Aorta (tissue), 5 donors: ENCODE measurements at regions not wholly inside any gene's neighbourhood (a gene's known extent, or its start where the extent isn't known, plus 50 kb on each side); places are given as distances from the start of the nearest gene placed in this dataset.

Experiments used
- ATAC-seq: fragments of 200-7000 bp; cut with Tn5 transposase; one replicate; pipeline ENCODE4 v1.9.1; 2022; ENCODE audit warnings: moderate library complexity; ENCODE audit not compliant: low FRiP score
- DNase-seq, 2 donors: peaks; one replicate each; pipeline ENCODE4 v3.0.0-alpha.2; 2020
- H3K27ac ChIP-seq, 2 donors: one replicate each; pipeline ENCODE4 v1.5.1; 2013; ENCODE audit warnings: low read length in 2 of 2, mild to moderate bottlenecking in 2 of 2, moderate library complexity in 2 of 2, control low read depth in 1 of 2, inconsistent platforms in 1 of 2, low read depth in 1 of 2
- H3K27me3 ChIP-seq, 2 donors: one replicate each; pipeline ENCODE4 v1.6.1; 2013; ENCODE audit warnings: control low read depth in 1 of 2, low read length in 1 of 2, mild to moderate bottlenecking in 1 of 2, moderate library complexity in 1 of 2; ENCODE audit not compliant: insufficient read depth in 2 of 2, control insufficient read depth in 1 of 2
- H3K36me3 ChIP-seq, 2 donors: one replicate each; pipeline ENCODE4 v1.6.1; 2013; ENCODE audit warnings: control low read depth in 1 of 2, low read length in 1 of 2, mild to moderate bottlenecking in 1 of 2; ENCODE audit not compliant: insufficient read depth in 2 of 2, control insufficient read depth in 1 of 2
- H3K4me1 ChIP-seq, 2 donors: one replicate each; pipeline ENCODE4 v1.6.1; 2013; ENCODE audit warnings: low read length in 2 of 2, control low read depth in 1 of 2, mild to moderate bottlenecking in 1 of 2, moderate library complexity in 1 of 2; ENCODE audit not compliant: insufficient read depth in 2 of 2, control insufficient read depth in 1 of 2
- H3K4me3 ChIP-seq, 2 donors: one replicate each; pipeline ENCODE4 v1.5.1; 2013; ENCODE audit warnings: low read length in 2 of 2, control low read depth in 1 of 2, mild to moderate bottlenecking in 1 of 2
- H3K9me3 ChIP-seq: one replicate; pipeline ENCODE4 v1.6.1; 2013; ENCODE audit warnings: mild to moderate bottlenecking, low read length; ENCODE audit not compliant: control insufficient read depth
- WGBS, 2 donors: extraction: QIAGEN DNeasy Blood & Tissue Kit; methylation state at CpG; one replicate each; pipeline ENCODE4 v1.1.7; 2013; 5-methylcytosine and 5-hydroxymethylcytosine counted together
- intact Hi-C, 2 donors: fragments of 100-400 bp; cut with DNase I; formaldehyde crosslinking; loops; one replicate each; pipeline versions ENCODE4 v1.14.2 to v1.15.0; 2022
- donor health status: healthy with polysubstance abuse.
- donor health status: Bipolar disorder and iron deficiency.
- donor health status: DM: no; HTN: no; CAD: no.
- donor health status: DM: no; HTN: no; CAD: no.
- donor health status: DM: yes; HTN: yes; CAD: no.

DNA sequence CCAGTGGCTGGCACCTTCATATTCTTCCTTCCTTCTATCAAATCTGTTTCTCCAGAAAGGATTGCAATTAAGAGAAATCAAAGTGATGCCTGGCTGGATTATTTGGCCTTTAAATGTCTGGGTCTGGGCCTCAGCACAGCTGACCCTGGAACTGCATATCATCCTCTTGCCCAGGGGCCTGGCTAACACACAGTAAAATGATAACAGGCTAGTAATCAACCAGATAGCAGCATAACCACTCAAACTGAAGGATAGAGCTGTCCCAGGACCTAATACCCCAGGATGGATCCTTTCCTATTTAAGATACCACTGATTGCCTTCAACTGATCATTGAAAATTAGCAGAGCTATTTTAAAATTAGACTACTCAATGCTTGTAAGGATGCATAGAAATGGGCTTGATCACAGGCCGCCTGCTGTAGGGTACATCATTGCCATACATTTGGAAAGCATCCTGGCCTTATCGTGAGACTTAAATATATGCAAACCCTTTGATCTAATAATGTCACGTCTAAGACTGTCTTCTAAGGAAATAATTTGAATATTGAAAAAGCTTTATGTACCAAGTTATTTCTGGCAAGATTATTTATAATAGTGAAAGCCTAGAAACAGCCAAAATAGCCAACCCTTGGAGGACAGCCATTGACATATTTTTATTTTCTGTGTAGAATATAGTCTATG lies 144.0 kb upstream of the CHST15 start:
- 38 to 41% methylated on average over 3 of the region's 3 CpGs for WGBS, 2 donors
- Histone ChIP-seq H3K4me1 (no peaks in the 10 kb centered on the region), H3K9me3 (no peaks in the 10 kb centered on the region), H3K36me3 (no peaks in the 10 kb centered on the region), H3K27ac (no peak overlapping the region), H3K27me3 (no peaks in the 10 kb centered on the region), H3K4me3 (no peak overlapping the region)
- intact Hi-C loops: no loop called here
- DNase-seq (no peak), ATAC-seq (no peak)

DNA sequence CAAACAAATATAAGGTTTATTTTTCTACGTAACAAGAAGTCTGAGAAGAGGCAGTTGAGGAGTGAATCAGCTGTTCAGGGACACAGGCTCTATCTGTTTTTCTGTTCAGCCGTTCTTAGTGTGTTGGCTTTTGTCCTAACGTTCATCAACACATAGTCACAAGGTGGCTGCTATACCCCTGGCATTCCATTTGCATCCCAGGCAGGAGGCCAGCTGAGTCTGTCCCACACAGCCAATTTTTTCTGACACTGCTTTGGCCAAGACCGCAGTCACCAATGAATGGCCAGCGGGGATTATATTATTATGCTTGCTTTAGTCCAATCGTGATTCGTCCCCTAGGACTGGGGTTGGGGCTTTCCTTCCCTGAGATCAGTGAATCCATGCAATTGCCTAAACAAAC lies 143.4 kb upstream of the CHST15 start:
- Histone ChIP-seq H3K27me3 (no peaks in the 10 kb centered on the region), H3K27ac (no peak overlapping the region), H3K4me3 (no peak overlapping the region), H3K36me3 (no peaks in the 10 kb centered on the region), H3K4me1 (no peaks in the 10 kb centered on the region), H3K9me3 (no peaks in the 10 kb centered on the region)
- WGBS, 2 donors: 23 to 31% methylated on average over 7 of the region's 7 CpGs
- DNase-seq (peak in 1 of 2 donors; percentile 44), ATAC-seq (no peak)
- intact Hi-C loops: no loop called here

DNA sequence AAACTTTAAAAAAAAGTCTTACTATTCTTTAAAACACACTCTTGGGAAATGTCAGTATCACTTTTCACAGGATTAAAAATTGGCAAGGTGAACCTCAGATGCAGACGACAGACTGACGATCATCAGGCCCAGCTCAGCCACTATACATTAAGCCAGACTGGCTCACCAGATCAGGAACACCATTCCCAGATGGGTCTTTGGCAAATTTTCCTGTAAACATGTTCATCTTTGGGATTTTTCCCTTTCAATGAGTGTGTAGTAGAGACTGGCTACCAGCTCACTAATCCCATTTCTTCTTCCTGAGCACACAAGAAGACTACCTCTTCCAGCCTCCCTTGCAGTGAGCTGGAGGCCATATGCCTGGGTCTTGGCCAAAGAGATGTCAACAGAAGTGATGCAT lies 142.7 kb upstream of the CHST15 start:
- Histone ChIP-seq H3K4me3 (no peak overlapping the region), H3K4me1 (no peaks in the 10 kb centered on the region), H3K36me3 (no peaks in the 10 kb centered on the region), H3K27ac (no peak overlapping the region), H3K9me3 (no peaks in the 10 kb centered on the region), H3K27me3 (no peaks in the 10 kb centered on the region)
- whole genome bisulfite sequencing, 2 donors: 75 to 85% methylated on average over 2 of the region's 2 CpGs
- no peak for DNase-seq
- ATAC-seq: no peak
- intact Hi-C loops: no loop called here

DNA sequence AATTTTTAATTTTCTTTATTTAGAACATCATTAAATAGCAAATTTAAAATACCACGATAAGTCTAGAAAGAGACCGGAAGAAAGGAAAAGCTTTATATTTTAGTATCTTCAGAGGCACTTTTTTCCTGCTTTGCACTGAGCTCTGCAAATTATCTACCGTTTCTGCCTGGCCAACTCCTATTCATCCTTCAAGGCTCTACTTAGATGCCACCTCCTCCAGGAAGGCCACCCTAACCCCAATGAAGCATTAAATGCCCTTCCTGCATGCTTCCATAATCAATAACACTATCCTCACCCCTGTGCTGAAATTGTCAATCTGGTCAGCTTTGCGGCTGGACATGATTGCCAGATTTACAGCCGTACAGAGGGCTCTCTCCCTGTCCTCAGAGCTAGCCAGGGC lies 141.8 kb upstream of the CHST15 start:
- Histone ChIP-seq H3K4me1 (no peaks in the 10 kb centered on the region), H3K27ac (no peak overlapping the region), H3K9me3 (no peaks in the 10 kb centered on the region), H3K27me3 (no peaks in the 10 kb centered on the region), H3K4me3 (no peak overlapping the region), H3K36me3 (no peaks in the 10 kb centered on the region)
- 94 to 97% methylated on average over 5 of the region's 5 CpGs for whole genome bisulfite sequencing, 2 donors
- DNase-seq (no peak), ATAC-seq (no peak)
- intact Hi-C loops: no loop called here

DNA sequence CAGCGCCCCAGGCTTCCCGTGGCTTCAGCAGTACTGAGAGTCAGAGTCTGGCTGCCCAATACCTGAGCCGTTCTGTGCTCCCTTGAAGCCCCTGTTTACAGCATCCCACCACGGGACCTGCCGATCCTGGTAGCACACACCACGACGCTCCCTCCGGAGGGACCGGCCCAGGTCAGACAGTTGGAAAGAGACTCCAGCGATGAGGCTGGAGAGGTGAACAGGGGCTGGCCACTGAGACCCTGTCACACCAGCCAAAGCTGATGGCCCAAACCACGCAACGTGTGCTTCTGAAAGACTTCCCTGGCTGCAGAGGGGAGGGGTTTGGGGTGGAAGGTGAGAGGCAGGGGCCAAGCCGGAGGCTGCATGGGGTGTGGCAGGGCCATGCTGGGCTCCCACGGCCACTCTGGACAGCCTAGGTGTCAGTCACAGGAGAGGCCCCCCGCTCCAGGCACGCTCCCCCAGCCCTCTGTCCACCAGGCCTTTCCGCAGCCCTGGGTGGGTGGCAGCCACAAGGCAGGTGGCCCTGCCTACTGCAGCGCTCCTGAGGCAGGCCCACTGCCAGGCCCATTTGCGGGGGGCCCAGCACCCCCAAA lies 140.2 kb upstream of the CHST15 start:
- DNase-seq (peak in 1 of 2 donors; percentile 32), ATAC-seq (peak; percentile 54)
- Histone ChIP-seq H3K4me3 (no peak overlapping the region), H3K27ac (no peak overlapping the region), H3K36me3 (no peaks in the 10 kb centered on the region), H3K27me3 (no peaks in the 10 kb centered on the region), H3K4me1 (no peaks in the 10 kb centered on the region), H3K9me3 (no peaks in the 10 kb centered on the region)
- 93 to 95% methylated on average over 19 of the region's 19 CpGs for WGBS, 2 donors
- intact Hi-C loops: no loop called here

DNA sequence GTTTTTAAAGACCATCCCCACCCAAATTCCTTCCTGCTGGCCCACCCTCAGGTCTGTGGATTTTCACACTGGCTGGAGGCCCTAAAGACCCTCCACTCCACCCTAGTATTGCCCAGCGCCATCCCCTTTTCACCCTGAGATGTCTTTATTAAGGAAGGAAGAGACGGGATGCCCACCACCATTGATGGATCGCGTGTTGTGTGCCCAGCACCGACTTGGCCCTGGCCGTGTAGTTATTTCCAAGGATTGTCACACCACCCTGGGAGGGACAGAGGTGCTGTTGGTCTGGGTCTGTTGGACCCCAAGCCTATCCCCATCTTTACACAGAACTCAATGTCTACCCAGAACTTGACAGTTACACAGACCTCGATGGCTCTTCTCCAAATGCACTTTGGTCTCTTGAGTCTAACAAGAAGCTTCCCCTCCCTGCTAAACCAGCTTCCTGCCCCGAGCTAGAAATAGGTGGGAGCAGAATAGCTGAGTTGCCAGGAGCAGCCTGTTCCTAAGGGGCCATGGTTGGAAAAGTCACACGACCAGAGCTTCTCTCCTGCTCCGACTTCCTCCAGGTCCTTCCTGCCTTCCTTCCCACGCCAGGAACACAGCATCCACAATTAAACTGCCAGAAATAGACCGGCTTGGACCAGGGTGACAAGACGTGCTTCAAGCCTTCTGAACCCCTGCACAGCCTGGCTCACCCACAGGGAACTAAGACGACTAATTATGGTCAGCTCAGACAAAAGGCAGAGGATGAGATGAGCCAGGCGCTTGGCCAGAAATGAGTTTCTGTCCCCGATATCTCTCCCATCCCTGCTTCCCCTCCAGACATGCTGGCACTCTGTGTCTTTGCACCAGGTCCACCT lies 139.5 kb upstream of the CHST15 start:
- Histone ChIP-seq H3K27me3 (no peaks in the 10 kb centered on the region), H3K27ac (no peak overlapping the region), H3K9me3 (no peaks in the 10 kb centered on the region), H3K36me3 (no peaks in the 10 kb centered on the region), H3K4me1 (no peaks in the 10 kb centered on the region), H3K4me3 (no peak overlapping the region)
- intact Hi-C loops: no loop called here
- DNase-seq: no peak
- ATAC-seq: no peak
- WGBS, 2 donors: 56 to 63% methylated on average over 16 of the region's 16 CpGs

- Histone ChIP-seq H3K27ac (no peak overlapping the region), H3K9me3 (no peaks in the 10 kb centered on the region), H3K27me3 (no peaks in the 10 kb centered on the region), H3K4me1 (no peaks in the 10 kb centered on the region), H3K4me3 (no peak overlapping the region), H3K36me3 (no peaks in the 10 kb centered on the region)
- WGBS, 2 donors: 94 to 95% methylated on average over 8 of the region's 8 CpGs
- no peak for DNase-seq
- ATAC-seq: no peak
- intact Hi-C loops: no loop called here
These were observed 138.1 kb upstream of the CHST15 start for GRCh38 chr10:124231168-124232155.

DNA sequence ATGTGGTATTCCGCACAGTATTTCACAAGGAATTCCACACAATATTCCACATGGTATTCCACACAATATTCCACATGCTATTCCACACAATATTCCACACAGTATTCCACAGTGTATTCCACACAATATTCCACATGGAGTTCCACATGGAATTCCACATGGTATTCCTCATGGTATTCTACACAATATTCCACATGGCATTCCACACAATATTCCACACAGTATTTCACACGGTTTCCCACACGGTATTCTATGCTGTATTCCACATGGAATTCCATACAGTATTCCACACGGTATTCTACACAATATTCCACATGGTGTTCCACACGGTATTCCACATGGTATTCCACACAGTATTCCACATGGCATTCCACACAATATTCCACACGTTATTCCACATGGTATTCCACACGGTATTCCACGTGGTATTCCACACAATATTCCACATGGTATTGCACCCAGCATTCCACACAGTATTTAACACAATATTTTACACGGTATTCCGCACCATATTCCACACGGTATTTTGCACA lies 137.3 kb upstream of the CHST15 start:
- ATAC-seq: no peak
- 95 to 97% methylated on average over 11 of the region's 11 CpGs for WGBS, 2 donors
- Histone ChIP-seq H3K4me1 (peaks cover 0 to 4% of the 10 kb centered on the region in 2 donors), H3K9me3 (no peaks in the 10 kb centered on the region), H3K27ac (no peak overlapping the region), H3K27me3 (no peaks in the 10 kb centered on the region), H3K4me3 (no peak overlapping the region), H3K36me3 (no peaks in the 10 kb centered on the region)
- no peak for DNase-seq
- intact Hi-C loops: no loop called here
